GM19351 (cell line): ENCODE measurements at regions not wholly inside any gene's neighbourhood (a gene's known extent, or its start where the extent isn't known, plus 50 kb on each side); places are given as distances from the start of the nearest gene placed in this dataset.

Source experiments
- ATAC-seq: cut with Tn5 transposase; IDR thresholded peaks from one replicate; pipeline ENCODE4 v1.9.1; 2021; ENCODE audit warnings: mild to moderate bottlenecking, moderate library complexity; ENCODE audit not compliant: unreplicated experiment

GRCh38 chr4:181158971-181159370, 1084.2 kb upstream of the TENM3 start:
- ATAC-seq = no peak

DNA sequence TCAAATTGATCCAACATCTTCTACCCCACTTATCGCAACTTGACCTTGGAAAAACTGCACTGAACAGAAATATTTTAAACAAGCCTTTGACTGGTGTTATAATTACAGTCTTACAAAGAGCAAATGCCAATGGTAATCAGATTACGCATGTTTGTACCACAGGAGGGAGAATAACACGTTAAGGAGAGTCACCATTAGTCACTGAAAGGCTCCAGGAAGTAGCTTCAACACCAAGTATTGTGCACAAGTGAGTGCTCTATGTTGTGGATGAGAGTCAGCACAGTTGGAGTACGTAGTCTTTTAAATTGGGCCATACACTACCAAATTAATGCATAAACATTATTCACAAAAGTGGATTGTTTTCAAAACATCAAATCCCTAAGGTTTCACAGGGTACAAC, 1081.5 kb upstream of the TENM3 start:
- ATAC-seq = no peak

DNA sequence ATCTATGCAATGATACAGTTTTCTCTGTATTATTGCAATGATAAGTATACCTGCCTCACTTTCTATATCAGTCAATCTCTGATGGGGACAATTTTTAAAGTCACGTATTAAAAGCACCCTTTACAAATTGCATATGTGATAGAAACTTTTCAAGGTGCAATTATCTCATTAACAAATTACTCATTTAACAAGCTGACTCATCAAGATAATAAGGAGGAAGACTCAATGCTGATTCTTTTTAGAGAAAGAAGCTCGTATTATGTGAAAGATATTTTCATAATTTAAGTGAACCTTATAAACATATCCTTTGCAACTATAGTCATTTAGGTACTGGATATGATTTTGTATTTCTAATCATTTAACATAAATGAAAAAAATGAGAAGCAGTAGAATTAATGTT, 1080.9 kb upstream of the TENM3 start:
- no peak for ATAC-seq

DNA sequence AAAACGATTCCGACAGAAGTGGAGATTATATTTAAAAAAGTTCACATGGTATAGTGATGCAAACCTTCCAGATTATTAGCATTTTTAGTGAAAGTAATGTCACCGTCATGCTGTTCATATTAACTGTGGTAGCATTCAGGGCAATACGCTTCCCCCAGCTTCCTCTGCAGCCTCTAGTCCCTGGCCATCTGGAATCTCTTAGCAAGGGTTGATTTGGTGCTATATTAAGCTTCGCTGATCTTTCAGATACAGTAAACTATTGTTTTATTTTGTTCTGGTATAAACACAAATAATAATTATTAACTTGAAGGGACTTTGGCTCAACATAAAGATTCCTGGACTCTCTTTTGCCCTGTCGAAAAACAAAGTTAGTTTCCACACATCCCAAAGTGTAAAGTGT, 1080.5 kb upstream of the TENM3 start:
- ATAC-seq = no peak

- ATAC-seq = no peak
Measured at GRCh38 chr4:181166742-181167399, 1076.3 kb upstream of the TENM3 start.

DNA sequence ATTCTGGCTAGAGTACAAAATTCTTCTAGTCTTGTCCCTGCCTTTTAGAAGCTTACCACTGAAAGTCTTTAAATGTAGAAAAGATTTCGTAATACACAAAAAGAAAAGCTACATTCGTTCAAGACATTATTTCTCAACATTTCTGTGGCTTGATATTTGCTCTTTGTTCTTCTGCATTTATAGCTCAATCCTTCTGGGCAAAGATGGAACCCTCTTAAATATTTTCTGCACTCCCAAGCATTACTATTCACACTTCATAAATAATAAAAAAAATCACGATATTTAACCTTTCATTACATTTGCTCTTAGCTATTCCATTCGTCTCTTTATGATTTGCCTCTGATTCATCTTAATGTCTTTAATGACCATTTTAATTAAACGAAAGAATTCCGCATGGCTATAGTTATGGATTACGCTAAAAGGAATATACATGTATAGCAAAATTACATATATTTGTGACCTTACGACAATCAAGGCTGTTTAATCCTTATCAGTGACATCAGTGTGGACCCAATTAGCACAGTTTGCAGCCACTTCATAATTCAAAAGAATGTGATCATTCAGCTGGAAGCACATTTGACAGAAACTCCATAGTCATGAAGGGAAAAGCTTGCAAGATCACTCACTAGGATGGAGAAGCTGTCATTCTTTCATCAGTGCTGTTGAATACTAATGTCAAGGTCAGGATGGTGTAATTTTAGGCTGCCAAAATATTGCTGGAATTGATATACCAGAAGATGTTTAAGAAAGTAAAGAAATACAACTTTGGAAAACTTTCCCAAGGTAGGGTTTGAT, 1075.0 kb upstream of the TENM3 start:
- ATAC-seq = no peak

GRCh38 chr4:181173046-181173445, 1070.2 kb upstream of the TENM3 start:
- no peak for ATAC-seq

DNA sequence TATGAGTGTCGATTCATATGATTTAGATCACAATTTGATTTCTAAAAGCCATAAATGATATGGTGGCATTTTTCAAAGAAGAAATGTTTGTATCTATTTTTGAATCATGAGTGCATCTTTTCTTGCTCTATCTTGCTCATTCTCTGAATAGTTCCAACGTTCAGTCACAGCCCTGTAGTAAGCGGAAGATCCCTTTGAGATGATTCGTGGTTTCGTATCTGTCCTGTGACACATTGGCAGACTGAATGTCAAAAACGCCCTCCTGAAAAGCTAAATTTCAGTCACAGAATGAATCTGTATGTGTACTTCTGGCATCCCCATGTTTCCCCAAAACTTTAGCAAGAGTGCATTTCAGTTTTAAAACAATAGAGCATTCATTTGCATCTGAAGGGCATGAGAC, 1066.9 kb upstream of the TENM3 start:
- ATAC-seq = no peak

GRCh38 chr4:181181331-181181730, 1061.9 kb upstream of the TENM3 start:
- ATAC-seq = no peak

- no peak for ATAC-seq
Measured at GRCh38 chr4:181189751-181190150, 1053.5 kb upstream of the TENM3 start.

GRCh38 chr4:181193131-181193930, 1049.9 kb upstream of the TENM3 start:
- ATAC-seq = no peak

- no peak for ATAC-seq
Measured at GRCh38 chr4:181194096-181194495, 1049.1 kb upstream of the TENM3 start.

- no peak for ATAC-seq
Measured at GRCh38 chr4:181200076-181200475, 1043.1 kb upstream of the TENM3 start.

DNA sequence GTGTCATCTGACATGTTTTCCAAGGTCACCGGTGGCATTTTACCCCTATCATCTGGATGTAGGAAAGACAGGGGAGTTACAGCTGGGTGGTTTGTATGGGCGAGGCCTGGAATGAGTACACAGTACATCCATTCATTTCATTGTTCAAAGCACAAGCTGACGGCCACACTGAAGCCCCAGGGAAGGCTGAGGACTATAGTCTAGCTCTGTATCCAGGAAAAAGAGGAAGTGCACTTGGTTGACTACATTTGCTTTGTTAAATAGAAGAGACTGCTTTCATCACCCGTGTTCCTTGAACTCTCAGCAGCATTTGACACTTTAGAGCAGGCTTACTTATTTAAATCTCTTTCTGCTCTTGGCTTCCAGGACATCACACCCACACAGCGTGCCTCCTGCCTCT, 1041.0 kb upstream of the TENM3 start:
- ATAC-seq = no peak

GRCh38 chr4:181204109-181204508, 1039.1 kb upstream of the TENM3 start:
- ATAC-seq = no peak

DNA sequence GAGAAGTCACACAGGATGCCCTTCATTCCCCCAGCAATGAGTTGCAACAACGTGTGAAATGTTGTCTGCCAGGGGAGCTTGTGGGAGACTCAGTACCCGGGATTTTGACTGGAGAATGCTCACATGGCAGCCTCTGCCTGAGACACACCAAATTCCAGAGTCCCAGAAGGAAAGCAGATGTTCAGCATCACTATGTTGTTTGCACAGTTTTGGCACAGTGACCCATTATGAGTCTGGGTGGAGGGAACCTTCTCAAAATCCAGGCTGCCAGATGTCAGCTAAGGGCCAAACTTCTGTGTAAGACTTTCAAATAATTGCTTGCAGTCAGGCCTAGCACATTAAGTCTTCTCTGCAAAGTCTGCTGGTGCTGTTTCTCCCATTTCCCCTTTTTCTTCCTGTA, 1029.7 kb upstream of the TENM3 start:
- ATAC-seq = no peak

- ATAC-seq = no peak
Measured at GRCh38 chr4:181216501-181216900, 1026.7 kb upstream of the TENM3 start.

DNA sequence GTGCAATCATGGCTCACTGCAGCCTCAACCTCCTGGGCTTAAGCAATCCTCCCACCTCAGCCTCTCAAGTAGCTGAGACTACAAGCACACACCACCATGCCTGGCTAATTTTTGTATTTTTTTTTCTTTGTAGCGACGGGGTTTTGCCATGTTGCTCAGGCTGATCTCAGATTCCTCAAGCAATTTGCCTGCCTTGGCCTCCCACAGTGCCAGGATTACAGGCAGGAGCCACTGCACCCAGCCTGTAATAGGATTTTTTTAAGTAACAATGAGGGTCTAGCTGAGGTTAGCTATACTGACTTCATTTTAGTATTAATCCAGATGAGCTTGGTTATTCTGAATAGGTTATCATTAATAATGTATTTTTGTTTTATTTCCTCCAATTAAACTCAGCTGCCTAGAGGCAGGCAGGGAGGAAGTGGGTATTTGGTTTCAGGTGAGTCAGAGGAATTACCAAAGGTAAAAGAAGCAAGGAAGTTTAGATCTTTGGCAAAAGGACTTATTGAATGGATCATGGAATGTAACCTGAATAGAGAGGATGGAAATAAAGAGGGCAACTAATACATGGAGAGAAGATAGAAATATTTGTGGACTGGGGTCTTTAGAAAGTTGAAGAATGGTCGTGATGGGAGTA, 1023.3 kb upstream of the TENM3 start:
- ATAC-seq = no peak

GRCh38 chr4:181224852-181225251, 1018.4 kb upstream of the TENM3 start:
- no peak for ATAC-seq

GRCh38 chr4:181225616-181226261, 1017.5 kb upstream of the TENM3 start:
- no peak for ATAC-seq
